ENCODE measurements at regions not wholly inside any gene's neighbourhood (a gene's known extent, or its start where the extent isn't known, plus 50 kb on each side); places are given as distances from the start of the nearest gene placed in this dataset.
A peak's percentile ranks its signal among the peaks of the same experiment; 100 is the strongest.

DNA sequence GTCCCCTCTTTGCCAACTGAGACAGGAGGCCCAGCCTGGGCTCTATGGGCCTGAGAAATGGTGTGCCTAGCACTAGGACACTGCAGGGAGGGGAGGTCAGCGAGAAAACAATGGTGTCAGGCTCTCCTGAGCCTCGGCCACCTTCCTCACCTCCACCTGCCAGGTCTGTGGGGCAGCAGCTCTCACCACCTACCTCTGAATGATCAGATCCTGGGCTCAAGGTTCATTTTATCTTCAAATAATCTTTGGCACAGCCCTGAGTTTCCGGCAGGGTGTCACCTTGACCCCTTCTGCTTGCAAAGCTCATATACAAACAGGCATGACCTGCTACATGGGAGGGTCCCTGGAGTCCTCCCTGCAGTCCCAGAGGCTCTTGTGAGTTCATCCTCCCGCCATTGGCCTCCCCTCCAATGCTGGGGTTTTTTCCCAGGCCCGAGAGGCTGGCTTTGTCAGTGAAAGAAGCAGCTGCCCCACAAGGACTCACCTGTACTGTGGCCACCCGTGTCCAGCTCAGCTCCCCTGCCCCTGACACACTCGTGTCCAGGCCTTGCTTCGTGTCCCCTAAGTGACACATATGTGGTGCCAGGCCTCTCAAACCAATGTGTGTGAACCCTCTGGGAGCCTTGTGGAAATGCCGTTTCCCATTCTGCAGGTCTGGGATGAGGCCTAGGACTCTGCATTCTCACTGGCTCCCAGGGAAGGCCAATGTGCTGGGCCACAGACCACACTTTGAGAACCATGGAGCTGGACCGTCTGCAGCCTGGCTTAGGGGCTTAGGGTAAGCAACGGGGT, 176.8 kb upstream of the CIBAR2 start (continued):
- TF ChIP-seq, protein P1, sequence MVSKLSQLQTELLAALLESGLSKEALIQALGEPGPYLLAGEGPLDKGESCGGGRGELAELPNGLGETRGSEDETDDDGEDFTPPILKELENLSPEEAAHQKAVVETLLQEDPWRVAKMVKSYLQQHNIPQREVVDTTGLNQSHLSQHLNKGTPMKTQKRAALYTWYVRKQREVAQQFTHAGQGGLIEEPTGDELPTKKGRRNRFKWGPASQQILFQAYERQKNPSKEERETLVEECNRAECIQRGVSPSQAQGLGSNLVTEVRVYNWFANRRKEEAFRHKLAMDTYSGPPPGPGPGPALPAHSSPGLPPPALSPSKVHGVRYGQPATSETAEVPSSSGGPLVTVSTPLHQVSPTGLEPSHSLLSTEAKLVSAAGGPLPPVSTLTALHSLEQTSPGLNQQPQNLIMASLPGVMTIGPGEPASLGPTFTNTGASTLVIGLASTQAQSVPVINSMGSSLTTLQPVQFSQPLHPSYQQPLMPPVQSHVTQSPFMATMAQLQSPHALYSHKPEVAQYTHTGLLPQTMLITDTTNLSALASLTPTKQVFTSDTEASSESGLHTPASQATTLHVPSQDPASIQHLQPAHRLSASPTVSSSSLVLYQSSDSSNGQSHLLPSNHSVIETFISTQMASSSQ (IDR thresholded peaks at IDR 0.05; ENCODE audit: low read depth) = peak; percentile 66
- TF ChIP-seq, protein P1 (CRISPR knock-in tag; IDR thresholded peaks at IDR 0.05; ENCODE audit: borderline replicate concordance) = peak; percentile 80; the same call in 1 of the 2 replicates
- TF ChIP-seq ZNF367 (CRISPR knock-in tag; IDR thresholded peaks at IDR 0.05; ENCODE audit: borderline replicate concordance) (no peak), ZNF414 (CRISPR knock-in tag; IDR thresholded peaks at IDR 0.05) (peak; percentile 91), ZNF12 (CRISPR knock-in tag; IDR thresholded peaks at IDR 0.05) (peak; percentile 37; the same call in 1 of the 2 replicates), PAF1 (CRISPR knock-in tag; IDR thresholded peaks at IDR 0.05) (no peak), BRD4 (CRISPR knock-in tag; IDR thresholded peaks at IDR 0.05) (0 out of 2 replicates have a peak, but pooled peaks have one; percentile 86), SMYD3 (CRISPR knock-in tag; IDR thresholded peaks at IDR 0.05) (no peak; the same call in 1 of the 2 replicates), ZNF101 (CRISPR knock-in tag; IDR thresholded peaks at IDR 0.05; ENCODE audit: borderline replicate concordance, low read depth) (no peak), ZNF841 (CRISPR knock-in tag; IDR thresholded peaks at IDR 0.05; ENCODE audit: borderline replicate concordance) (no peak), ZFP36L2 (CRISPR knock-in tag; IDR thresholded peaks at IDR 0.05) (no peak), ZFP41 (CRISPR knock-in tag; IDR thresholded peaks at IDR 0.05; ENCODE audit: borderline replicate concordance) (no peak), ZMAT3 (CRISPR knock-in tag; conservative IDR thresholded peaks at IDR 0.05) (peak; percentile 85; the same call in 1 of the 2 replicates), CHCHD3 (CRISPR knock-in tag; IDR thresholded peaks at IDR 0.05) (no peak), HNRNPLL (IDR thresholded peaks at IDR 0.05; ENCODE audit: low read depth, low read length, poor library complexity, severe bottlenecking) (no peak), CHD4 (IDR thresholded peaks at IDR 0.05; ENCODE audit: borderline replicate concordance, low read length) (peak; percentile 91; the same call in 1 of the 2 replicates), PCBP2 (optimal IDR thresholded peaks at IDR 0.05; ENCODE audit: low read depth, low read length, poor library complexity, severe bottlenecking) (no peak), ZNF589 (CRISPR knock-in tag; conservative IDR thresholded peaks at IDR 0.05) (peak; percentile 74; the same call in 1 of the 2 replicates), TEAD2 (CRISPR knock-in tag; IDR thresholded peaks at IDR 0.05) (no peak)
- TF ChIP-seq, protein P2, sequence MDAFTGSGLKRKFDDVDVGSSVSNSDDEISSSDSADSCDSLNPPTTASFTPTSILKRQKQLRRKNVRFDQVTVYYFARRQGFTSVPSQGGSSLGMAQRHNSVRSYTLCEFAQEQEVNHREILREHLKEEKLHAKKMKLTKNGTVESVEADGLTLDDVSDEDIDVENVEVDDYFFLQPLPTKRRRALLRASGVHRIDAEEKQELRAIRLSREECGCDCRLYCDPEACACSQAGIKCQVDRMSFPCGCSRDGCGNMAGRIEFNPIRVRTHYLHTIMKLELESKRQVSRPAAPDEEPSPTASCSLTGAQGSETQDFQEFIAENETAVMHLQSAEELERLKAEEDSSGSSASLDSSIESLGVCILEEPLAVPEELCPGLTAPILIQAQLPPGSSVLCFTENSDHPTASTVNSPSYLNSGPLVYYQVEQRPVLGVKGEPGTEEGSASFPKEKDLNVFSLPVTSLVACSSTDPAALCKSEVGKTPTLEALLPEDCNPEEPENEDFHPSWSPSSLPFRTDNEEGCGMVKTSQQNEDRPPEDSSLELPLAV (CRISPR knock-in tag; conservative IDR thresholded peaks at IDR 0.05; ENCODE audit: low read depth) = no peak
- TF ChIP-seq, protein P3, sequence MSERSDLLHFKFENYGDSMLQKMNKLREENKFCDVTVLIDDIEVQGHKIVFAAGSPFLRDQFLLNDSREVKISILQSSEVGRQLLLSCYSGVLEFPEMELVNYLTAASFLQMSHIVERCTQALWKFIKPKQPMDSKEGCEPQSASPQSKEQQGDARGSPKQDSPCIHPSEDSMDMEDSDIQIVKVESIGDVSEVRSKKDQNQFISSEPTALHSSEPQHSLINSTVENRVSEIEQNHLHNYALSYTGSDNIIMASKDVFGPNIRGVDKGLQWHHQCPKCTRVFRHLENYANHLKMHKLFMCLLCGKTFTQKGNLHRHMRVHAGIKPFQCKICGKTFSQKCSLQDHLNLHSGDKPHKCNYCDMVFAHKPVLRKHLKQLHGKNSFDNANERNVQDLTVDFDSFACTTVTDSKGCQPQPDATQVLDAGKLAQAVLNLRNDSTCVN (CRISPR knock-in tag; IDR thresholded peaks at IDR 0.05; ENCODE audit: borderline replicate concordance) = no peak
- TF ChIP-seq, protein P4, sequence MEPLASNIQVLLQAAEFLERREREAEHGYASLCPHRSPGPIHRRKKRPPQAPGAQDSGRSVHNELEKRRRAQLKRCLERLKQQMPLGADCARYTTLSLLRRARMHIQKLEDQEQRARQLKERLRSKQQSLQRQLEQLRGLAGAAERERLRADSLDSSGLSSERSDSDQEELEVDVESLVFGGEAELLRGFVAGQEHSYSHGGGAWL (CRISPR knock-in tag; IDR thresholded peaks at IDR 0.05) = no peak
